ENCODE measurements at regions not wholly inside any gene's neighbourhood (a gene's known extent, or its start where the extent isn't known, plus 50 kb on each side); places are given as distances from the start of the nearest gene placed in this dataset.

- no peak for DNase-seq (ENCODE audit: low read depth)
Observed at GRCh38 chr11:130710021-130710420, 206.3 kb downstream of the SNX19 start.

- no peak for DNase-seq (ENCODE audit: low read depth)
Observed at GRCh38 chr11:130710497-130711012, 205.7 kb downstream of the SNX19 start.

- DNase-seq (ENCODE audit: low read depth), result no peak
Observed at GRCh38 chr11:130711193-130711592, 205.1 kb downstream of the SNX19 start.

- DNase-seq (ENCODE audit: low read depth), result no peak
Observed at GRCh38 chr11:130712480-130712879, 203.8 kb downstream of the SNX19 start.

- no peak for DNase-seq (ENCODE audit: low read depth)
Observed at GRCh38 chr11:130715085-130715876, 201.0 kb downstream of the SNX19 start.

GRCh38 chr11:130715877-130716220 lies 200.4 kb downstream of the SNX19 start:
- DNase-seq (ENCODE audit: low read depth), result no peak

- no peak for DNase-seq (ENCODE audit: low read depth)
Observed at GRCh38 chr11:130718120-130718519, 198.2 kb downstream of the SNX19 start.

GRCh38 chr11:130719220-130719915 lies 196.9 kb downstream of the SNX19 start:
- DNase-seq (ENCODE audit: low read depth), result peak; percentile 84

GRCh38 chr11:130720232-130721022 lies 195.9 kb downstream of the SNX19 start:
- DNase-seq (ENCODE audit: low read depth), result no peak

- DNase-seq (ENCODE audit: low read depth), result no peak
Observed at GRCh38 chr11:130721023-130721681, 195.1 kb downstream of the SNX19 start.

GRCh38 chr11:130721736-130722135 lies 194.5 kb downstream of the SNX19 start:
- peak; percentile 56 for DNase-seq (ENCODE audit: low read depth)

- DNase-seq (ENCODE audit: low read depth), result no peak
Observed at GRCh38 chr11:130722401-130722800, 193.9 kb downstream of the SNX19 start.

- DNase-seq (ENCODE audit: low read depth), result no peak
Observed at GRCh38 chr11:130725421-130726233, 190.7 kb downstream of the SNX19 start.

GRCh38 chr11:130726234-130727037 lies 189.8 kb downstream of the SNX19 start:
- no peak for DNase-seq (ENCODE audit: low read depth)

GRCh38 chr11:130727157-130728119 lies 188.8 kb downstream of the SNX19 start:
- no peak for DNase-seq (ENCODE audit: low read depth)

- DNase-seq (ENCODE audit: low read depth), result no peak
Observed at GRCh38 chr11:130728185-130729180, 187.8 kb downstream of the SNX19 start.

GRCh38 chr11:130729193-130729592 lies 187.1 kb downstream of the SNX19 start:
- no peak for DNase-seq (ENCODE audit: low read depth)
